HG03354 (cell line): ENCODE measurements at regions not wholly inside any gene's neighbourhood (a gene's known extent, or its start where the extent isn't known, plus 50 kb on each side); places are given as distances from the start of the nearest gene placed in this dataset.

Source experiments
- ATAC-seq: cut with Tn5 transposase; IDR thresholded peaks from one replicate; pipeline ENCODE4 v1.9.1; 2021; ENCODE audit warnings: mild to moderate bottlenecking; ENCODE audit not compliant: unreplicated experiment, poor library complexity, severe bottlenecking

- no peak for ATAC-seq
Observed at GRCh38 chr3:76908156-76908555, 131.7 kb upstream of the ROBO2 start.

DNA sequence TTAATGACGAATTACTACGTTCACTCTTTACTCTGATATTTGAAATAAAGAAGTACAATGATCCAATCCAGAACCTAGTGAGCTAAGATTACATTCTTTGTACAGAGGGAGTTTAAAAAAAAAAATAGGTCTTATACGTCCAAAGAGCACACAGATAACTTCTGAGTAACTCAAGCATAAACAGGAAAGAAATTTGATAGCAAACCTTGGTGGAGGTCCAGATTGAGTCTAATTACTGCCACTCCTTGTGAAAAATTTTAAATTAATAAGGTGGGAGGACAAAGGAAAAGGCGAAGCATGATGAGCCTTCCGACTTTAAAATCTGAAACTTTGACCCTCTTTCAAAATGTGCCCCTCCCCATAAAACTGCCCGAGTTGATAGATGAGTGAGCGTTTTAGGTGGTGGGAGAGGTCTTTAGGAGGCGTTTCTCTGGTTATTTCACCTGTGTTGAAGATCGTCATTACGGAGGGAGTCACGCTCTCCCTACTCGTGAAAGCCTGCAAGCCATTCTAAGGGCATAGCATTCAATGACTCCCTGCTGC, 127.0 kb upstream of the ROBO2 start:
- no peak for ATAC-seq

DNA sequence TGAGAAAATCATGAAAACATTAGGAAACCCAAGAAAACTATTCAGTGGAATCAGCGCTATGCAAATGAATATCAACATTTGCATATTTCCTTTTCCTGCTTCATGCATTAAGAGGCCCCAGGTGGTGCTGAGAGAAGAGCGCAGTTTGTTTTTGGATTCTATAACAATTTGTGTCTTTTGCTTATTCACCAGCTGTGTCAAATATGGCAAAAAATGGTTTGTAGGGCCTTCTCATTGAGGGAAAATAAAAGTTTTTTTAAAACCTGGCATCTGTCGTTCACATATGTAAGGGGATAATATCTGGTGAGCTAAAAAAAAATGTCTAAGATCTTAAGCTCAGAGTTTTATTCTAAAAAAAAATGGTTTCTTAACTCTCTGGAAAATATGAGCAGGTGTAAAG, 122.5 kb upstream of the ROBO2 start:
- no peak for ATAC-seq

DNA sequence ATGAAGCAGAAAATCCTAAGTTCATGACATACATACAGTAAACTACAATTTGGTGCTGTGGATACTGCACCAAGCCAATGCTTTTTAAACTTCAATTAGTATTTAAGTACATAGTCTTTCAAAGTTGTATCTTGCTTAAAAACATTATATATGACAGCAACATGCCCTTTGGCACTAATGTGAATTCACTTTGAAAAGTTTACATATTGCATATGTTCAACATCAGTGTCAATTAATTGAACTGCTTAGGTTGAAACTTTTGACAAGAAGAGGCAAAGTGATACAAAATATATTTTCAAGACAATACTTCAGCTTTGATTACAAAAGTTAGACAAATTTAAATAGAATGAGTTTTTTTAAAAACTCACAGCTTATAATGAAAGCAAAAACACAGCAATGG, 119.4 kb upstream of the ROBO2 start:
- ATAC-seq: no peak

DNA sequence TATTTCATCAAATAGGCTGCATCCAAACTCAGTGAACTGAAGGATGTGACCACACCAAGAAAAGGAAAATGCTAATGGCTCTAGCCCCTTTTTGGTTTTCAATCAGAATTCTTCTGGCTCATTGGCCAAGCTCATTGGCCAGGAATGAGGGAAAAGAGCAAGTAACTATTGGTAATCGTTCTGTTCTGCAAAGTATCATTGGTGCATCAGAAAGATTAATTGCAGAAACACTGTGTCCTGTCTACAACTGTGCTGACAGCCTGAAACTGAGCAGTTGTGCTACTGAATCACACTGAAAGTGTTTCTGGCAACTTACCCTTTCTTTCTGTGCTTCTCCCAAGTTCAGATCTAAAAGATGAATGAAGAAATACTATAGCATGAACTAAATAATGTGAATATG, 116.4 kb upstream of the ROBO2 start:
- no peak for ATAC-seq

DNA sequence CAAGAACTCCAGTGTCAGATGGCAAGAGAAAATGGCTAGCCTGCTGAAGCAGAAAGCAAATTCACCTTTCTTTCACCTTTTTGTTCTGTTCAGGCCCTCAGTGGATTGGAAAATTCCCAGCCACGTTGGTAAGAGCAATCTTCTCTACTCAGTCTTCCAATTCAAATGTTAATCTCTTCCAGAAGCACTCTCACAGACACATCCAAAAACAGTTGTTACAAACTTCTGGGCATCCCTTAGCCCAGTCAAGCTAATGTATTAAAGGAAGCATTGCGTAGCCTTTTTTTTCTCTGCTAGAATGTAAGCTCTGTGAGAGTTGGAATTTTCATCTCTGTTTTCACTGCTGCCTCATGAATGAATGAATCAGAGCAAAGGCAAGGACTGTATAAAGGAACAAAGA, 109.2 kb upstream of the ROBO2 start:
- no peak for ATAC-seq

DNA sequence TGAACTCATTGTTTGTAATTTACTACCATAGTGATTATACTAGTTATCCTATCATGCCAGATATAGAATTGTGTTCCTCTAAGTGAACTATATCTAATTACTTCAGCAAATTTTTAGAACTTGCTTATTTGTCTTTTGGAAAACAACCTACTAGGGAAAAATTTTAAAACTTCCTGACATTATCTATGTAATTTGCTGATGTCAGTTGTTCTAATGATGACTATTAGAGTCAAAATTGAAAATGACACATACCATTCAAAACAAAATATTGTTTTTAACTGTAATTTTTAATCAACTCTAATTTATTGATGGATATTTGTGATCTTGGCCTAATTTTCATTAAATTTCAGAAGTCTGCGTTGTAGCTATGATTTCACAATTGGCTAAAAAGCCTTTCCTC, 106.7 kb upstream of the ROBO2 start:
- no peak for ATAC-seq

- ATAC-seq: no peak
Observed at GRCh38 chr3:76938962-76939361, 100.9 kb upstream of the ROBO2 start.

DNA sequence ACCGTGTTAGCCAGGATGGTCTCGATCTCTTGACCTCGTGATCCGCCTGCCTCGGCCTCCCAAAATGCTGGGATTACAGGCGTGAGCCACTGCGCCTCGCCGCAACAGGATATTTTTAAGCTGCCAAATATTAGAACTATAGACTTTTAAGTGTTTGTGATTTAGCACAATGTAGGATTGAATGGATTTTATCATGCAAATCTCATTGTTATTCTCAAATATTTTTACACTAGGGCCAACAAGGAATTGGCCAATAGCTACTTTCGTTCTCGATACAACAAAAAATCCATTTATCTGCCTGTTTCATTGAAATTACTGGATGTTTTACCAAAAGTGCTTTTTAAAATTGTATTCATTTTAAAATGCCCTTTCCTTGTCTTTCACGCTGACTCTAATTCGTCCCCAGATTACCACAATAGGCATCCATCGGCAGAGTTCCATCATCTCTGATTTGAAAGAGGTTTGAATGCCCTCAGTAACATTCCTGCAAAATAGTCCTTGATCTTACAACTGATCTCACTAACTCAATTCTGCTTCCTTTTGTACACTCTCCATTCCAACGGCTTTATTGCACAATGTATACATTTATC, 99.6 kb upstream of the ROBO2 start:
- no peak for ATAC-seq

GRCh38 chr3:76941376-76941775, 98.5 kb upstream of the ROBO2 start:
- ATAC-seq: no peak

- ATAC-seq: no peak
Observed at GRCh38 chr3:76942101-76942500, 97.8 kb upstream of the ROBO2 start.

DNA sequence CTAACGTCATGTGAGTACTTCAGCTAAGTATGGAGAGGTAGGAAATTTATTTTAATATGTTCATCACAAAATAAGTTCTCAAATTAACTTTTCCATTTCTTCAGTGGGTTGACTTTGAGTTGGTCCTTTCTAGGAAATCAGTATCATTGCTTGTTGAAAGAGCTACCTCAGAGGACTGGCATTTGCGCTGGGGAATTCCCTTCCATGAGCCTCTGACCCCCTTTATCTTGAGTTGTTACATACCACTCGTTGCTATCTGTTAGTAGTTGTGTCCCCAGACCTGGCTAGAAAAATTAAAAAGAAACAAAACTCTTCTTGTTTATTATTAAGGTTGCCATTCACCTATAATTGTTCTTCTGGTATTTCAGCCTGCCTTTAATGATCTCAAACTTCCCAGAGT, 96.8 kb upstream of the ROBO2 start:
- ATAC-seq: no peak

DNA sequence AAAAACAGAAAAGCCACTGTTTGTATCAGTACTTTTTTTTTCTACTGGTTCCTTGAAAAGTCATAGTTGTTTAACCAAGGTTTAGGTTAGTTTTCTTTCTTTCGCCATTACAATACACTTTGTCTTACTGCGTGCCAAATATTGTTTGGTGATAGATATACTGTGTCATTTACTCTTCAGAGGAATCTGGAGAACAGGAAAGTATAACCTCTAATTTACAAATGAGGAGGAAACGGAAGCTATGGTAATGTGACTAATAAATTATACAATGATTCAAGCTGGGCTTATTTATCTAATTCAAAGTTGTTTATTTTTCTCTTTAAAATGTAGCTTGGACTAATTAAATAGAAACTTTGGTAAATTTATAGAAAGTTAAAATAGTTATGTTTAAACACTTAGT, 96.2 kb upstream of the ROBO2 start:
- ATAC-seq: no peak

GRCh38 chr3:76949033-76949432, 90.9 kb upstream of the ROBO2 start:
- ATAC-seq: no peak

DNA sequence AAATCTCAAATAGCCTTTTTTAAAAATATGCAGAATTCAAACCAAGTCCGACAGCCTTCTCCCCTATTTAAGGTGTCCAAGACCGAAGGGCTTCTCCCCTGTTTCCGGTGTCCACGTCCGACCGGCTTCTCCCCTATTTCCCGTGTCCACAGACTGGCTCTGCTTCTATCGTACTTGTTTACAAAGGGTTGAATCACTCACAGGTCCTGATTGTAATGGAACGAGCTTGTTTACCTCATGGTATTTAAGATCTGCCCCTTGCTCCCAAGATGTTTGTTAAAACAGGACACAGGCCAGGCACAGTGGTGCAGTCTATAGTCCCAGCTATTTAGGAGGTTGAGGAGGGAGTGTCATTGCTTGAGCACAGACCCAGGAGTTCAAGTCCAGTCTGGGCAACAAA, 90.4 kb upstream of the ROBO2 start:
- ATAC-seq: no peak

DNA sequence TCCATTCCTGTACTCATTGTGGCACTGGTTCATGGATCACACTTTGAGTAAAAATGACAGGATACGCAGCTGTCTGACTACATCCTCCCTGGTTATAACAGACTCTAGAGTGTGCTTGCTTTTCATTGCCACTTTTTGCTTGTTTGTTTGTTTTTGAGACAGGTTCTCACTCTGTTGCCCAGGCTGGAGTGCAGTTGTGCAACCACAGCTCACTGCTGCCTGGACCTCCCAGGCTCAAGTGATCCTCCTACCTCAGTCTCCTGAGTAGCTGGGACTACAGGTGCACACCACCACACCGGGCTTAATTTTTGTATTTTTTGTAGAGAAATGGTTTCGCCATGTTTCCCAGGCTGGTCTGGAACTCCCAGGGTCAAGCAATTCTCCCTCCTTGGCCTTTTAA, 89.3 kb upstream of the ROBO2 start:
- ATAC-seq: no peak

DNA sequence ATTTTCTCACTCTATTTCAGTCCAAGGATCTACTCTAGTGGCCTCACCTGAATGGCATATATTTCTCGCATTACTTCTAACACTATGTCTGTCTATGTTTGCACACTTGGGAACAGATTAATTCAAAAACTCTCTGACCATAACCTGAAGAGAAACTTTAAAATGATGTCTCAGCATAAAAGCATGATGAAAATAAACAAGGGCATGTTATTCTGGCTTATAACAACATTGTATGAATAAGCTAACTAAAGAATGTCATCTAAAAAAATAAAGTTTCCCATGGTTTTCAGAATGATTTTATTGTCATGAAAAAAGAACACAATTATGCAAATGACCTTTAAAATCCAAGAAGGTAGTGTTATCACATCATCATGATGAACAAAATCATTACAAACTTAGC, 85.5 kb upstream of the ROBO2 start:
- ATAC-seq: no peak

DNA sequence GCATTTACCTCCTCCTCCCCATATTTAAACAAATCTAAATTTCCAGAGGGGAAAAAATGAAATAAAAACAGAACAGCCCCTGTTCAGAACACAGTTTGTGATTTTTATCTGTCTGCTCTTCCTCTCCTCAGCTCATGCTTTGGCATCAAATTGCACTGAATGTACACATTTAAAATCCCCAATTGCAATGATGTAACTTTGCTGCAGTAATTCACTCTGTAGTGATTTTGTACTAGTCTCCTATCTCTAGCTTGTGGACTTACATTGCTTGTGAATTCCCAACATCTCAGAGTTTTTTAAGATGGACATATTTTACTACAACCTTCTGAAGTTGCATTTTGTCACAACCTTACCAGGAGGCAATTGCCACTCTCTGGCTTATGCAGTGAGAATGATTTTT, 81.6 kb upstream of the ROBO2 start:
- no peak for ATAC-seq

DNA sequence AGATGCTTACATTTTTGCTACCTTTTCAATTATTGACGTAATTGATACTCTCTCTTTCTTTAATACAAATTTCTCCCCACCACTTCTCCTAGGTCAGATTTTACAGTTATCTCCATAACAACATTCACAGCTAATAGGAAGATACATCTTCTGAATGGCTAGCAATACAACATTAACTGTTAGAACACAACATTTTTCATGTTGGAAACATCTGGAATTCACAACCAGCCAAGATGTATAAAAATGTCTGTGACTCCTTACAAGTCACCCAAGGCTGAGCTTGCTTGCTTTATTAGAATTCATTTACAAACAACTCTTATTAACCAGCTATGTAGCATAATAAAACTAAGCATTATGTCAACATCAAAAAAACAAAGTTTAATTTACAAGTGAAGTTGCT, 81.0 kb upstream of the ROBO2 start:
- no peak for ATAC-seq

DNA sequence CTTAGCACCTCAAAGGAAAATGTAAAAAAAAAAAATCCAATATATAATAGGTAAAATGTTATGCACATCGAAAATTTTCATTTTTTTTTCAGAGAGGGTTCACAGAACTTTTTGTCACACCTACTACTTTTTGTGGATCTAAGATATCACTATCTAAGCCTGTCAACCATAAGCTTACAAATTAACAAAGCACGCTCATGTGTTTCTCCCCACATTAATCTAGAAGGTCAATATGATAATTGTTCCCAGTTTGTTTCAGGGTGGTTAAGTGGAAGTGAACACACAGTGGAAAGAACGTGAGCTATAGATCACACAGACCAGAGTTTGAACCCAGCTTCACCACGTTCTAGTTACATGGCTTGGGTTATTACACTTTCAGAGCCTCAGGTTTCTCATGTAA, 78.6 kb upstream of the ROBO2 start:
- no peak for ATAC-seq

GRCh38 chr3:76965122-76965725, 74.7 kb upstream of the ROBO2 start:
- ATAC-seq: no peak

GRCh38 chr3:76969471-76969870, 70.4 kb upstream of the ROBO2 start:
- no peak for ATAC-seq
